ENCODE measurements at regions not wholly inside any gene's neighbourhood (a gene's known extent, or its start where the extent isn't known, plus 50 kb on each side); places are given as distances from the start of the nearest gene placed in this dataset.

DNA sequence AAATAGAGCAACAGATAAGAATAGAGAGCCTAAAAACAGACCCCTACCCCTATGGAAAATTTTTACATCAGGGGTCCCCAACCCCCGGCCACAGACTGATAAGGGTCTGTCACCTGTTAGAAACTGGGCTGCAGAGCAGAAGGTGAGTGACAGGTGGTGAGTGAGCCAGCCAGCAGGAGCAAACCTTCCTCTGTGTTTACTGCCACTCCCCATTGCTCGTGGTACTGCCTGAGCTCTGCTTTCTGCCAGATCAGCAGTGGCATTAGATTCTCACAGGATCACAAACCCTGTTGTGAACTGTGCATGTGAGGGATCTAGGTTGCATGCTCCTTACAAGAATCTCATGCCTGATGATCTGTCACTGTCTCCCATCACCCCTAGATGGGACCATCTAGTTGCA is 174.1 kb downstream of the FOXD2 start:
- intact Hi-C loops (cut with DNase I; ENCODE audit: low total_unique reads), result no loop called here
- 49 to 53% methylated on average over 2 of the region's 2 CpGs for WGBS, 2 donors
- no peak overlapping the region for H3K4me3 ChIP-seq (ENCODE audit: low read depth, poor library complexity, severe bottlenecking)
- TF ChIP-seq POLR2A (IDR thresholded peaks at IDR 0.05), result no peak
- TF ChIP-seq, protein P1, sequence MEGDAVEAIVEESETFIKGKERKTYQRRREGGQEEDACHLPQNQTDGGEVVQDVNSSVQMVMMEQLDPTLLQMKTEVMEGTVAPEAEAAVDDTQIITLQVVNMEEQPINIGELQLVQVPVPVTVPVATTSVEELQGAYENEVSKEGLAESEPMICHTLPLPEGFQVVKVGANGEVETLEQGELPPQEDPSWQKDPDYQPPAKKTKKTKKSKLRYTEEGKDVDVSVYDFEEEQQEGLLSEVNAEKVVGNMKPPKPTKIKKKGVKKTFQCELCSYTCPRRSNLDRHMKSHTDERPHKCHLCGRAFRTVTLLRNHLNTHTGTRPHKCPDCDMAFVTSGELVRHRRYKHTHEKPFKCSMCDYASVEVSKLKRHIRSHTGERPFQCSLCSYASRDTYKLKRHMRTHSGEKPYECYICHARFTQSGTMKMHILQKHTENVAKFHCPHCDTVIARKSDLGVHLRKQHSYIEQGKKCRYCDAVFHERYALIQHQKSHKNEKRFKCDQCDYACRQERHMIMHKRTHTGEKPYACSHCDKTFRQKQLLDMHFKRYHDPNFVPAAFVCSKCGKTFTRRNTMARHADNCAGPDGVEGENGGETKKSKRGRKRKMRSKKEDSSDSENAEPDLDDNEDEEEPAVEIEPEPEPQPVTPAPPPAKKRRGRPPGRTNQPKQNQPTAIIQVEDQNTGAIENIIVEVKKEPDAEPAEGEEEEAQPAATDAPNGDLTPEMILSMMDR (IDR thresholded peaks at IDR 0.05), result no peak
- peak in 1 of 2 donors; percentile 3 for DNase-seq (ENCODE audit: low spot score in 2 of 2)

DNA sequence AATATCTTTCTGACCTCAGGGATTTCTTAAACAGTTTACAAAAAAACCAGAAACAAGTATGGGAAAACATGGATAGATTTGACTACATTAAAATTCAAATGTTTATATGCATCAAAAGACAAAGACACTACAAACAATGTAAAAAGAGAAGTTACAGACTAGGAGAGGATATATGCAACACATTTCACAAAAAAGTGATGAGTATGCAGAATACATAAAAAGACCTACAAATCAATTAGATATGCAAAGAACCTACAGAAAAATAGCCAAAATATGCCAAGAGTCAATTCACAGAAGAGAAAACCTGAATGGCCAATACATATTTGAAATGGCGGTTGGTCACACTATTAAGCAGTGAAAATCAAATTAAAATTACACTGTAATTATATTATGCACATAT is 175.0 kb downstream of the FOXD2 start:
- 91 to 100% methylated on average over 1 of the region's 1 CpG for WGBS, 2 donors
- no peak overlapping the region for H3K4me3 ChIP-seq (ENCODE audit: low read depth, poor library complexity, severe bottlenecking)
- no peak for DNase-seq (ENCODE audit: low spot score in 2 of 2)

DNA sequence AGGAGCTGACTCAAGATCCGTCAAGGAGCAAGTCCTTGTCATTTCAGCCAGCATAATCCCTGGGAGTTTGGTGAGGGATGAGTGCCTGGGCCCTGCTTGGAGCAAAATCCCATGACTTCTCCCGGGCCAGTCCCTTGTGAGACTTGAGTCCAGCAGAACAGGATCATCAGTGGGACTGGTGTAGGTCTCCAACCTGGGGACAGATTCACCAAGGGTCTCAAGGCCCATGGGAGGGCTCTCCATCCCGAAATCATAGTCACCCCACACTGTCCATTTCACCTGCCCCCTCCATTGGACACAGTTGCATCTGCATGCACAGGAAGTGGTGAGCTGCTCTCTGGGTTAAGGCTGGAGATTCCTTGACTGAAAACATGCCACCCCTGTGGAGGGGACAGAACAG is 178.2 kb downstream of the FOXD2 start:
- TF ChIP-seq POLR2A (IDR thresholded peaks at IDR 0.05), result no peak
- TF ChIP-seq, protein P1 (IDR thresholded peaks at IDR 0.05), result no peak
- WGBS, 2 donors, result 90 to 92% methylated on average over 2 to 3 of the region's 3 CpGs
- intact Hi-C loops (cut with DNase I; ENCODE audit: low total_unique reads), result no loop called here
- peak; percentile 7 to 64 for DNase-seq (ENCODE audit: low spot score in 2 of 2)
- H3K4me3 ChIP-seq (ENCODE audit: low read depth, poor library complexity, severe bottlenecking), result no peak overlapping the region

More for the DNA sequence above, 175.0 kb downstream of the FOXD2 start:
- intact Hi-C loops (cut with DNase I; ENCODE audit: low total_unique reads), result no loop called here
- no peak for TF ChIP-seq POLR2A (IDR thresholded peaks at IDR 0.05)
- TF ChIP-seq, protein P1 (IDR thresholded peaks at IDR 0.05), result no peak

DNA sequence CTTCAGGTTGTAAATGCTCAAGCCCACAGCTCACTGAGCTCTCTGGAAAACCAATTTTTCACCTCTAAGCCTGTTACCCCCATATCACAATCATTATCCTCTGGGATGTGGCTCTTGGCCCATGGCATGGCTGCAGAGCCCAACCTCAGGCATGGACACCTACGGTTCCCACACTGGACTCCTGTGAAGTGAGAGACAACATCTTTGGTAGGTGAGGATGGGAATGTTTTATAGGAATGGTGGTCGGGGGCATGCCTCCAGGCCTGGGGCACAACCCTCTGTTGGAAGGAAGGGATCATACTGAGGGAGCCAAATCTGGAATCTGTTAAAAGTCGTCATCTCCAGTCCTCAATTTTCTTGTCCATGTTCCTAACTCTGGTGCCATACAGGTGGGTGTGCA is 179.1 kb downstream of the FOXD2 start:
- 91 to 96% methylated on average over 3 of the region's 3 CpGs for WGBS, 2 donors
- DNase-seq (ENCODE audit: low spot score in 2 of 2), result peak in 1 of 2 donors; percentile 46
- intact Hi-C loops (cut with DNase I; ENCODE audit: low total_unique reads), result no loop called here
- TF ChIP-seq, protein P1 (IDR thresholded peaks at IDR 0.05), result no peak
- no peak for TF ChIP-seq POLR2A (IDR thresholded peaks at IDR 0.05)
- no peak overlapping the region for H3K4me3 ChIP-seq (ENCODE audit: low read depth, poor library complexity, severe bottlenecking)

DNA sequence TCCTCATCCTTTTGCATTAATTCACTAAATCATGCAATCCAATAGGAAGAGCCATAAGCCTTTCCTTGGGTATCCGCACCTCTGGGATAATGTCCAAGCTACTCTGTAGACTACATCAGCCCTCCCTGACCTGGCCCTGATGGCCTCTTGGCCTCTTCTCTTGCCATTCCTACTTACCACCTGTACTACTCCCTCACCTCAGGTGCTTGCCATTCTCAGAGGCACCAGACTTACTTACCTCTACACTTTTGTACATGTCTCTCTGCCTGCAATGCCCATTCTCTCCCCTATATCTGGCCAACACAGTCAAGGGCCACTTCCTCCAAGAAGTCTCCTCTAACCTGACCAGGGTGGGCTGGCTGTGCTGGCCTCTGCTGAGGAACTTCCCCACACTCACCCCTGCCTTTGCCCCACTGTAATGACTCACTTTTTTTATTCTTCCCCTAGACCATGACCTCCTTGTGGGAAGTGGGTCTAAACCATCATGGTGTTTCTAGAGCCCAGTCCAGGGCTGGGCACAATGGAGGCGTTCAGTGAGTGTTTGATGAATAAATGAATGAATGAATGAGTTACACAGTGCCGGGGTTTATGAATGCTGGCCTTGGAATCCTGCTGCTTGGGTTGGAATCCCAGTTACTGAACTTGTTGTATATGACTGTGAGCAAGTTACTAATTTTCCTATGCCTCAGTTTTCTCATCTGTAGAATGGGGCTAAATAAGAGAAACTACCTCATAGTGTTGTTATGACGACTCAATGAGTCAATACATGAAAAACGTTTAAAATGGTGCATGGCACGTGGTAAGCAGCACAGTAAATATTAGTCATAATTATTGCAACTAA is 179.8 kb downstream of the FOXD2 start:
- peak in 1 of 2 donors; percentile 3 for DNase-seq (ENCODE audit: low spot score in 2 of 2)
- 86 to 89% methylated on average over 6 of the region's 6 CpGs for WGBS, 2 donors
- TF ChIP-seq, protein P1 (IDR thresholded peaks at IDR 0.05), result no peak
- TF ChIP-seq POLR2A (IDR thresholded peaks at IDR 0.05), result no peak
- H3K4me3 ChIP-seq (ENCODE audit: low read depth, poor library complexity, severe bottlenecking), result no peak overlapping the region
- intact Hi-C loops (cut with DNase I; ENCODE audit: low total_unique reads), result no loop called here

Measured in lower leg skin (tissue), 4 donors.